Ramos (cell line): ENCODE measurements at regions not wholly inside any gene's neighbourhood (a gene's known extent, or its start where the extent isn't known, plus 50 kb on each side); places are given as distances from the start of the nearest gene placed in this dataset.

ENCODE experiments used
- in situ Hi-C: fragments of 300-500 bp; cut with MboI; formaldehyde crosslinking; loops from one replicate; pipeline ENCODE4 v1.14.3; 2022; ENCODE audit warnings: low sequenced_read_pairs; ENCODE audit not compliant: unreplicated experiment

DNA sequence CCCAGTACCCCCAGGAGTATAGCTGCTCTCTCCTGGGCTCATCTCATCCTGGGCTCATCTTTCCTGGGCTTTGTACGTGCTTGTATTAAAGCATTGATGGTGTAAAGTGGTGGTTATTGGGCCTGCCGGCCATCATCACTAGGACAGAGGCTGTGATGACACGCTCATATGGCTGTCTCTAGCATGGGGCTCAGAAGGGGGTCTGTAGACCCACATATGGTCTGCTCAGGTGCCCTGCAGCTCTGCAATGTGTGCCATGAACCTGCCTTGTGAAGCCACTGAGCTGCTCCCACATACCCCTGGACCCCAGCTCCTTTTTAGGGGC lies 143.4 kb downstream of the CDC5L start:
- in situ Hi-C loops: no loop called here

GRCh38 chr6:44531442-44532015 lies 144.0 kb downstream of the CDC5L start:
- in situ Hi-C loops: no loop called here

DNA sequence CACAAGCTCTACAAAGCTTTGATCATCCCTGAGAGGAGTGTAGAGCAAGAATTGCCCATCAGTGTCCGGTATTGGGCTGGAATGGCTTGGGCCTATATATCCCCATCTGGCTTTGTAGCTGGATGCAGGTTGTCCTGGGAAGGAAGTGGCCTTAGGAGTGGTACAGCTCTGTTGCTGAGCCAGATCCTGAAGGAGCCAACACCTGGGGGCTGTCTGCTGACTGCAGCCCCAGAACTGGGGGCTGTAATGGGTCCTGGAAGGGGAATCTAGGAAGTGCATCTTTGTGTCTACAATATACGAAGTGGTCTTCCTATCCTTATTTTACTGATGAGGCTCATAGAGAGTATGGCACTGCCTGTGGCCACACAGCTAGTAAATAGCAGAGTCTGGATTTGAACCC lies 145.9 kb downstream of the CDC5L start:
- in situ Hi-C loops: no loop called here

DNA sequence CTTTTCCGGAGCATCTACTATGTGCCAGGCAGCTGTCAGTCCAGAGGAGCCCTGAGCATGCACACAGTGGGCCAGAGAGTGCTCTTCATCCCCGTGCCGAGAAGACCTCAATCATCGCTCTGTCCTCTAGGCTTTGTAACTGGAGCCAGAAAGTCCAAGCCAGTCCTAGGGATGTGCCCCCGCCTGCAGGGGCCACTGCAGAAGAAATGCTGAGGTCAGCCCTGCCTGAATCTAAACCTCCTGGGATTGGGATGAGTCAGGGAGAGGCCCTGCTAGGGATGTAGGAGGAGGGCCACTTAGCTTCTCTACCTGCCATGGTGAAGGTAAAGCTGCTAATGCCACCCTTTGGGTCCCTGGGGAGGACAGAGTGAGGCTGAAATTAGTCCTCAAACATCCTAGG lies 146.8 kb downstream of the CDC5L start:
- in situ Hi-C loops: no loop called here

DNA sequence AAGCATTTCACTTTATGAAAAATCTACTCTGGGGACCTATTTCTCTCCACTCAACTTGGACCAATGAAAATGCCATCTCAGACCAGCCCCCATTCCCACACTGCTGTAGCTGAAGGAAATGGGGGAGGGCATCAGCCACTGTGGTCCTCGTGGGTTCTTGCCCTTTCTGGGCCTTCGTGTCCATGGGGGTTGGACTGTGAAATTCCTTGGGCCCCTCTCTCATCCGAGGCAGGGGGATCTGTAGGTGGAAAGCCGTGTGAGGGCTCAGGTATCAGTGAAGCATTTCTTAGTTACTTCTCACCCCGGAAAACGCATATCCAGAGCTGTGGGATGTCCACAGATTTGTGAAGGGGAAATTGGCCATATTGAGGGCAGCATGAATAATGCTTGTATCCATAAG lies 147.9 kb downstream of the CDC5L start:
- in situ Hi-C loops: no loop called here

- in situ Hi-C loops: no loop called here
Measured at GRCh38 chr6:44535967-44536366, 148.5 kb downstream of the CDC5L start.

- in situ Hi-C loops: no loop called here
Measured at GRCh38 chr6:44537306-44538049, 150.0 kb downstream of the CDC5L start.

DNA sequence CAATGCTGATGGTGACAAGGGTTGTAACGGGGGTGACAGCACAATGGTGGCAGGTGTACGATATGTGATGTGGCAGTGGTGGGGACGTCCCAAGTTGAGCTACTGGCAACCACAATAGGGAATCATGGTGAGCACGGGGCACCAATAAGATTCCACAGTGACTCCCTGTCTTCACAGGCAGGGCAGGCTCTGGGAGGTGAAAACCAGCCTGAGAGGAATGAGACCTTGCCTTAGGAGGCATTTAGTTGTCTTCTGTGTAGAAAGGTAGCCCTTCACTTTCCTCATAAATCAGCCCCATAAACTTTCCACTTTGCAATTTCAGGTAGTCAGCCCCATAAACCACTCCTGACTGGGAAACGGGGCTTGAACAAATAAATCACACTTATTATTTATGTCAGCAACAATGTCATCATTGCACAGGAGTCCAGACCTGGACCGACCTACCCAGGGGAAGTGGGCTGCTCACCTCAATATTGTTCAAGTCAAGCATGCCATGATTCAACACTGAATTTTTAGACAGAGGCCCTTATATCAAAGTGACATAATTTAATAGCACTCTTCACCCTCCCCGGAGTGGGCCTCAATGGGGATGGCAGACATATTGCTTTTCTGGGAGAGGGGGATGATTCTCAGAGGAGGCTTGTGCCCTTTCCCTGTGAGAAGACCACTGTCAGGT lies 150.8 kb downstream of the CDC5L start:
- in situ Hi-C loops: no loop called here

DNA sequence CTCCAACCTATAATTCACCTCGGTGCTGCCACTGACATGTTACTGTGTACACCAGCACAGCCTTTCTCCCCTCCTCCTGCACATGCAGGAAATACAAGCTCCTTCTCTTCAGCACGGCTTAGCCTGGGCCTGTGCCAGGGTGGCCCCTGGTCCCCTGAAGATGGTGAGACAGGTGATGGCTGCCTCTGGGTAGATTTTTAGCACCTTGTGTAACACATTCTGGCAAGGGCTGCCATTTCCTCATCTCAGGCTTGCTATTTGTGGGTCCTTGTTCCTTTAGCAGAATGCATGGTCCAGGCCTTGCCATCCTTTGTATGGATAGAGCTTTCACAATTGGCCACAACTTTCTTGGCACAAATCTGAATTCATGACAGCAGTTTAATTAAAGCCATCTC lies 151.3 kb downstream of the CDC5L start:
- in situ Hi-C loops: no loop called here

- in situ Hi-C loops: no loop called here
Measured at GRCh38 chr6:44539701-44540355, 152.3 kb downstream of the CDC5L start.

DNA sequence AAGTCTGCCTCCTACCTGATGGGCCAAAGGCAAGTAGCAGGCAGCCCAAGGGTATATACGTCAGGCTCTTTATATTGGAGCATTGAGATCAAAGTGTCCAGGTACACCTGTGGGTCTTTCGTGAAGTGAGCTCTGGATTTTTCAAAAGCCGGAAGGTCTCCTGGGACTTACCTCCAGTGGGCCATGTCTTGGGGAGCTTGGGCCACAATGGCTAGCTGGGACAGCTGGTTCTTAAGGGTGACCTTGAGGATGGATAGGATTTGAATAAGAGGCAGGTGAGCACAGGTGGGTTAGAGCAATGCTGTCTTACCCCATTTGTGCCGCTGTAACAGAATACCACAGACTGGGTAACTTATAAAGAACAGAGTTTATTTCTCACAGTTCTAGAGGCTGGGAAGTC lies 153.4 kb downstream of the CDC5L start:
- in situ Hi-C loops: no loop called here

DNA sequence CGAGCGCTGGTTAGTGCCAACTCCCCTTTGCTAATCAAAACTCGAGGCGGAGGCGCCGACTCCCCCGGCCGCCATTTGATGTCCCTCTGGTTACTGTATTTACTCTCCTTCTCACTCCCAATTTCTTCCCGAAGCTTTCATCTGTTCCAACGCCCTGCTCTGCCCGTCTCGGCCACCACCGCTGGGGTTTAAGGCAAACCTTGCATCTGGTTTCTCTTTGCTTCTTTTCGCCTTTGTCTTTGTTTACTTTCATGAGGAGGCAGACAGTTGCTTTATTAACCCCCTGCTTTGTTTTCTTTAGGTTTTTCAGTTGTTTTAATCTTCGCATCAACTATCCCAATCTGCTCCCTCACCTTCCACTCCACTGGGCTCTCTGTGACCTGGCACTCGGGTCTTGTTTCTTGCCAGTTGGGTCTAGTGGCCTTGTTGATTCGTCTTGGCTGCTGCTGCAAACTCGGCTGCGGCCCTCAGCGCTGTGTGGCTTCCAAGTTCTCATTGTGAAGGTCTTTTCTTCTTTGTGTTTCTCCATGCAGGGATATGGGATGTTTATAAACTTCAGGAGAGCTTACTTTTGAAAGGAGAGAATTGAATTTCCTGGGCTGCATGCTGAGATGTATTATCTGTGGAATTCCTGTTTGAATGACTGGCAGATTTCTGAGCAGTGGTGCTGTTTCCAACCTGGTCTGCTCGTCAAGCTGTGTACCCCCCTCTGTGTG lies 155.1 kb downstream of the CDC5L start:
- in situ Hi-C loops: no loop called here

- in situ Hi-C loops: no loop called here
Measured at GRCh38 chr6:44543664-44544063, 156.2 kb downstream of the CDC5L start.

GRCh38 chr6:44545224-44545623 lies 157.7 kb downstream of the CDC5L start:
- in situ Hi-C loops: no loop called here

- in situ Hi-C loops: no loop called here
Measured at GRCh38 chr6:44548319-44548718, 160.8 kb downstream of the CDC5L start.

DNA sequence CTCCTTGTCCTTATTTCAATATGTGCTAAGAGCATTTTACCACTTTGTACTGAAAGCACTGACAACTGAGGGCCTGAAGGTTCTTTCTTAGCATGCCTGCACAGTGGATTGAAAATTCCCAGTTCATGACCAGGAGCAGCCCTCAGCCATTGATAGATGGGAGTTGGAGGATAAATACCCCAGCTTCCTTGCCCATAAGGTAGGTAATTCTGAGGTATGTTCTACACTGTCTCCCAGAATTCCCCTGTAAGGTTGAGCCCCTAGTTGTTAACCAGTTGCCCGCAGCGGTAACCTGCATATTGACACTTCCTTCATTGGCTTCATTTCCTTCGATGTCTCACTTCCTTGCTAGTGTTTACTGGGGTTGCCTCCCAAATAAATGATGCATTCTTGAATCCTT lies 162.0 kb downstream of the CDC5L start:
- in situ Hi-C loops: no loop called here

DNA sequence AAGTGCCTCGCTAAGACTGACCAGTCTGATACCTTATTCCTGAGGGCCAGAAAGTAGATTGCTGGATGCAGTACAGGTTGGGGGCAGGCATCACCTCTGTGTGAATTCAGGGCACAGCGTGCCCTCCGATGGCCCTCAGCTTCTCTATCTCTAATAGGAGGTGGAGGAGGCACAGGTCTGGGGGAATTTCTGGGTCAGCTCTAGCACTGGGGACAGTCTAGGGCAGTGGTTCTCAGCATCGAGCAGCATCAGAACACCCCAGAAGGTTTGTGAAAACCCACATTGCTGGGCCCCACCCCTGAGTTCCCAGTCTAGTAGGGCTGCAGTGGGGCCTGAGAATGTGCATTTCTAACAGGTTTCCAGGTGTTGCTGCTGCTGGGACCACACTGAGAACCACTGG lies 166.7 kb downstream of the CDC5L start:
- in situ Hi-C loops: no loop called here

- in situ Hi-C loops: no loop called here
Measured at GRCh38 chr6:44554861-44555260, 167.4 kb downstream of the CDC5L start.

DNA sequence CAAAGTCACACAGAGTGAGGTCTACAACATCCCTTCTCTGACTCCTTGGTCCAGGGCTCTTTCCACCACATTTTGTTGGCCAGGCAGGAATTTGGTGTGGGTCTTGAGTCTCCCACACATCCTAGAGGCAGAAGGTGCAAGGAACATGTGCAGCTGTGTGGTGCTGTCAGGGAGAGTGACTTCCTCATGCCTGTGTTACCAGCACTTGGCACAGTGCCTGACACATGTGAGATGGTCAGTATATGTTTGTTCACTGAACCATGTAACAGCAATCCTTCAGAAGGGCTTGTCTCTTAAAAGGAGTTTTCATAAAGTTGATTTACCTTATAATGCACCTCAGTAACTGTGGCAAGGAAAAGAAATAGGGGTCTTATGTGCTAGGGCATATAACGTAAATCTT lies 168.5 kb downstream of the CDC5L start:
- in situ Hi-C loops: no loop called here

DNA sequence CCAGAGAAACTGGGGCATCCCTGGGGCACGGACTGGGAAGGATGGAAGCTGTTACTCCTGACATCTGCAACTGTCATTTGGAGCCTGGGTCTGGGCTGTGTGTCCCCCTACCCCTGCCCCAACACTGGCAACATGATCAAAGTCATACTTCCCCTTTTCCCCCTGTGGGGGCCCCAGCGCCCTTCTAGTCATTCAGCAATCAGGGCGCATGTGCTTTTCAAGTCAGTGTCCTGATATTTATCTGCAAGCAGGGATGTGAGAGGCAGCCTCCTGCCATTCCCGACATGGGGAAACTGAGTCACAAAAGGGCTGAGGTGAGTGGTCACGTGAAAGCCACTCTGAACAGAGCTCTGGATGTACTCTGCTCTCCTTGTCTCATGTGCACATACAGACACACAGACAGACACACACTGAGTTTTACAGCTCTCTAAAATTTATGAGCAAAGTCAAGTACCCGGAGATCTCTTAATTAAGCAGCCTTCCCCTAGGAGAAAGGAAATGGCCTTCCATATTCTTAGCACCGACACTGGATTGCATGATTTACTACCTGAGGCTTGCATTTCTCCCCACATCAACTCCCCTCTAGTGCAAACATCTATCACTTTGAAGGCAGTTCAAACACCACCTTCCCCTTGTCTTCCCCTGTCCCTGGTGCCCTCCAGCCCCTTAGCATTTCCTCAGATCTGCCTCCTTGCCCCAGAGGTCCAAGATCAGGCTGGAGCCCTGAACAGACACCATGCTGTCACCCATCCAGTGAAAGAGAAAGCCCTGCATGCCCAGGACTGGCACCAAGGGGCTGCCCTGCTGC lies 170.7 kb downstream of the CDC5L start:
- in situ Hi-C loops: no loop called here
